K562 (cell line): ENCODE measurements at regions not wholly inside any gene's neighbourhood (a gene's known extent, or its start where the extent isn't known, plus 50 kb on each side); places are given as distances from the start of the nearest gene placed in this dataset.

ENCODE experiments used
- ATAC-seq: fragments of 200-7000 bp; cut with Tn5 transposase; 3 replicates; pipeline ENCODE4 v1.9.1; 2020; ENCODE audit warnings: moderate library complexity
- BruUV-seq: library from RNA; stranded (reverse); fragments of 400-500 nt; replicated peaks from 2 replicates; lab custom pipeline; 2021; lab: Mats Ljungman, UMichigan
- CTCF ChIA-PET: fragments of 300-600 bp; formaldehyde crosslinking; extraction: SDS; loops from one replicate; lab custom pipeline; 2021; ENCODE audit warnings: low intra/inter-chr PET ratio; lab: Yijun Ruan, JAX
- POLR2A ChIA-PET: fragments of 300-600, 350-650 bp; sonication (Branson Sonifier 250); formaldehyde crosslinking; extraction: SDS; loops from one replicate; lab custom pipeline; 2021; ENCODE audit warnings: antibody characterized with exemption, inconsistent platforms; lab: Yijun Ruan, JAX
- DNase-seq, 4 experiments: peaks; one replicate each; pipeline versions ENCODE4 v3.0.0 to v3.0.0-alpha.2; 2011 to 2018; ENCODE audit warnings: low spot score in 3 of 4, mixed read lengths in 3 of 4; ENCODE audit errors: extremely low read depth in 1 of 4
- FAIRE-seq: peaks from 2 replicates; lab custom pipeline; 2011; peaks lifted over from hg19 to GRCh38; lab: Jason Lieb, UNC
- H2AFZ ChIP-seq: 2 replicates; pipeline ENCODE4 v1.6.0; 2011; ENCODE audit warnings: low read depth, low read length, control low read depth, inconsistent platforms
- H3K27ac ChIP-seq: fragments of 200-600 bp; 3 replicates; pipeline ENCODE4 v1.8.0; 2011; ENCODE audit warnings: low read depth, mild to moderate bottlenecking, control low read depth, inconsistent platforms, low read length, moderate library complexity, mixed read lengths; ENCODE audit errors: extremely low read depth
- H3K27me3 ChIP-seq, 2 experiments: fragments of 300-600 bp in 1 of 2; 2 replicates in 1 of 2; 3 replicates in 1 of 2; pipeline versions ENCODE4 v1.6.0 to v1.8.0; 2011; ENCODE audit warnings: inconsistent platforms in 2 of 2, low read length in 2 of 2, mild to moderate bottlenecking in 1 of 2, mixed read lengths in 1 of 2, moderate library complexity in 1 of 2; ENCODE audit not compliant: control insufficient read depth in 2 of 2, insufficient read depth in 2 of 2
- H3K36me3 ChIP-seq: fragments of 300-600 bp; 3 replicates; pipeline ENCODE4 v1.8.0; 2011; ENCODE audit warnings: mild to moderate bottlenecking, low read length, inconsistent platforms; ENCODE audit not compliant: control insufficient read depth, insufficient read depth
- H3K4me1 ChIP-seq, 2 experiments: fragments of 200-600 bp in 1 of 2; replicated peaks in 1 of 2; 2 replicates in 1 of 2; 3 replicates in 1 of 2; pipeline versions ENCODE4 v1.5.1 to v1.8.0; 2011; ENCODE audit warnings: inconsistent platforms in 2 of 2, low read length in 2 of 2, mild to moderate bottlenecking in 1 of 2, mixed read lengths in 1 of 2, moderate library complexity in 1 of 2; ENCODE audit not compliant: control insufficient read depth in 2 of 2, insufficient read depth in 2 of 2
- H3K4me2 ChIP-seq: 2 replicates; pipeline ENCODE4 v1.6.1; 2011; ENCODE audit warnings: low read length, control low read depth, inconsistent platforms, mixed read lengths; ENCODE audit not compliant: insufficient read depth
- H3K4me3 ChIP-seq: fragments of 200-600 bp; sonication (generic), shearing (Covaris generic); 2 replicates; pipeline ENCODE4 v1.5.1; 2016; ENCODE audit warnings: control low read depth, inconsistent platforms
- H3K79me2 ChIP-seq: fragments of 200-600 bp; 3 replicates; pipeline ENCODE4 v1.8.0; 2011; ENCODE audit warnings: low read length, inconsistent platforms; ENCODE audit not compliant: control insufficient read depth, insufficient read depth
- H3K9ac ChIP-seq, 2 experiments: 2 replicates each; pipeline versions ENCODE4 v1.6.0 to v1.6.1; 2011; ENCODE audit warnings: low read depth in 2 of 2, low read length in 2 of 2, control low read depth in 1 of 2, inconsistent platforms in 1 of 2, mild to moderate bottlenecking in 1 of 2, mixed read lengths in 1 of 2; ENCODE audit not compliant: insufficient read depth in 1 of 2
- H3K9me1 ChIP-seq: one replicate; pipeline ENCODE4 v1.6.0; 2011; ENCODE audit warnings: inconsistent platforms, mild to moderate bottlenecking, low read length, moderate library complexity; ENCODE audit not compliant: control insufficient read depth, insufficient read depth
- H3K9me3 ChIP-seq: replicated peaks from 2 replicates; pipeline ENCODE4 v1.5.1; 2011; ENCODE audit warnings: low read depth, low read length, inconsistent platforms; ENCODE audit not compliant: control insufficient read depth, insufficient read depth
- H4K20me1 ChIP-seq: replicated peaks from 2 replicates; pipeline ENCODE4 v1.6.1; 2011; ENCODE audit warnings: low read length, inconsistent platforms, mixed read lengths; ENCODE audit not compliant: control insufficient read depth, insufficient read depth
- ASH1L ChIP-seq: fragments of 450-650 bp; IDR thresholded peaks from 2 replicates; pipeline ENCODE4 v1.6.1; 2018; ENCODE audit warnings: borderline replicate concordance, mild to moderate bottlenecking, low read depth; ENCODE audit not compliant: partially characterized antibody
- GMEB1 ChIP-seq: fragments of 250-450 bp; sonication (Bioruptor Pico); IDR thresholded peaks from 2 replicates; pipeline ENCODE4 v1.4.0; 2020; ENCODE audit warnings: mild to moderate bottlenecking
- POLR2H ChIP-seq: IDR thresholded peaks from 2 replicates; pipeline ENCODE4 v1.6.1; 2016; ENCODE audit warnings: missing genetic modification characterization, low read depth, mild to moderate bottlenecking, control low read depth, missing compliant biosample characterization, moderate library complexity
- SMAD3 ChIP-seq: fragments of 450-650 bp; formaldehyde crosslinking; conservative IDR thresholded peaks from 2 replicates; pipeline ENCODE4 v1.4.0; 2020; ENCODE audit warnings: mild to moderate bottlenecking
- TBP ChIP-seq: optimal IDR thresholded peaks from 2 replicates; pipeline ENCODE3; 2011; ENCODE audit warnings: low read depth, low read length, improper control_type of control experiment
- TCF7 ChIP-seq: sonication (generic); IDR thresholded peaks from 2 replicates; pipeline ENCODE4 v1.6.1; 2016; ENCODE audit warnings: antibody characterized with exemption, borderline replicate concordance
- TRIM24 ChIP-seq, 2 experiments: fragments of 450-650 bp; IDR thresholded peaks; 2 replicates each; pipeline ENCODE4 v1.6.1; 2016
- ZBTB1 ChIP-seq: sonication (generic); formaldehyde crosslinking; IDR thresholded peaks from 2 replicates; pipeline ENCODE4 v1.8.1; 2023; ENCODE audit warnings: missing genetic modification reagents, low read depth, mild to moderate bottlenecking, borderline replicate concordance
- ZNF316 ChIP-seq: fragments of 450-650 bp; IDR thresholded peaks from 2 replicates; pipeline ENCODE4 v1.6.1; 2016
- ZSCAN32 ChIP-seq: fragments of 450-650 bp; formaldehyde crosslinking; IDR thresholded peaks from 2 replicates; pipeline ENCODE4 v1.4.0; 2020; ENCODE audit warnings: mild to moderate bottlenecking, moderate library complexity
- WGBS: fragments of 100-300 bp; shearing (Covaris generic); methylation state at CpG from one replicate; pipeline ENCODE4 v1.1.6; 2016; ENCODE audit warnings: low coverage, mixed read lengths; ENCODE audit not compliant: insufficient coverage; ENCODE audit errors: missing lambda C conversion rate; 5-methylcytosine and 5-hydroxymethylcytosine counted together
- in situ Hi-C: fragments of 300-500 bp; cut with MboI; formaldehyde crosslinking; loops from 4 replicates; pipeline ENCODE4 v1.15.0; 2018; ENCODE audit warnings: inconsistent platforms, mixed read lengths
- intact Hi-C: fragments of 100-400 bp; cut with micrococcal nuclease; formaldehyde crosslinking; loops from 2 replicates; pipeline ENCODE4 v1.14.2; 2022
- TF ChIP-seq, protein P1 (sequence below): fragments of 250-450 bp; sonication (Bioruptor Pico); IDR thresholded peaks from 2 replicates; pipeline ENCODE4 v1.8.0; 2021; ENCODE audit warnings: moderate library complexity, mild to moderate bottlenecking, inconsistent platforms
- TF ChIP-seq, protein P2 (sequence below), 2 experiments: fragments of 450-650 bp in 1 of 2; sonication (generic) in 1 of 2; formaldehyde crosslinking; conservative IDR thresholded peaks; 2 replicates each; pipeline versions ENCODE4 v1.4.0 to v1.8.1; 2020 to 2022; ENCODE audit warnings: mild to moderate bottlenecking in 1 of 2, missing genetic modification reagents in 1 of 2

DNA sequence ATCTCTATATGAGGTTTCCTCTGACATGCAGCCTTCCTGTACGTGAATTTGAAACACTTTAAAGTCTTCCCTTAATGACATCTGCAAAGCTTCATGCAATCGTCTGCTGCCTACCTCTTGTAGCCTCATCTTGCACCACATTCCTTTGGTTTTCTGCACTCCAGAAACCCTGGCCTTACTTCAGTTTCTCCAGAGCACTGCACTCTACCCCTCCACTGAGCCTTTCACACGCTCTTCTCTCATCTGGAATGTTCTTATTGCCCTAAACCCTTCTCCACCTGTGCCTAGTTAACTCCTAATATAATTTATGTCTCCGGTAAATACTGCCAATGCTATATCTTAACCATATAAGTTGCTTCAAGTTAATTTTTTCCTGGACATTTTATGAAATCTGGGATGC lies 168.8 kb upstream of the SLC27A6 start:
- Histone ChIP-seq H3K4me3 (no peak overlapping the region), H3K36me3 (no peaks in the 10 kb centered on the region), H3K9me1 (no peaks in the 10 kb centered on the region), H3K27ac (no peak overlapping the region), H3K4me2 (no peak overlapping the region), H3K27me3 (no peaks in the 10 kb centered on the region), H3K9me3 (no peaks in the 10 kb centered on the region), H3K9ac (no peak overlapping the region), H3K79me2 (no peaks in the 10 kb centered on the region), H3K4me1 (no peaks in the 10 kb centered on the region), H2AFZ (no peak overlapping the region), H4K20me1 (no peaks in the 10 kb centered on the region)
- FAIRE-seq: no peak
- DNase-seq: no peak
- in situ Hi-C loops (no loop called here), intact Hi-C loops (no loop called here)
- whole genome bisulfite sequencing: 0% methylated on average over 4 of the region's 4 CpGs
- BruUV-seq: no TSS peak
- TF ChIP-seq ZBTB1 (CRISPR knock-in tag) (no peak), TRIM24 (IDR thresholded peaks at IDR 0.05) (no peak), ZSCAN32 (CRISPR knock-in tag) (no peak), TBP (no peak), POLR2H (tag) (no peak), ZNF316 (no peak), GMEB1 (CRISPR knock-in tag) (no peak), ASH1L (no peak), SMAD3 (CRISPR knock-in tag) (no peak), TCF7 (no peak)
- TF ChIP-seq, protein P1, sequence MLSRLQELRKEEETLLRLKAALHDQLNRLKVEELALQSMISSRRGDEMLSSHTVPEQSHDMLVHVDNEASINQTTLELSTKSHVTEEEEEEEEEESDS (CRISPR knock-in tag): no peak
- TF ChIP-seq, protein P2, sequence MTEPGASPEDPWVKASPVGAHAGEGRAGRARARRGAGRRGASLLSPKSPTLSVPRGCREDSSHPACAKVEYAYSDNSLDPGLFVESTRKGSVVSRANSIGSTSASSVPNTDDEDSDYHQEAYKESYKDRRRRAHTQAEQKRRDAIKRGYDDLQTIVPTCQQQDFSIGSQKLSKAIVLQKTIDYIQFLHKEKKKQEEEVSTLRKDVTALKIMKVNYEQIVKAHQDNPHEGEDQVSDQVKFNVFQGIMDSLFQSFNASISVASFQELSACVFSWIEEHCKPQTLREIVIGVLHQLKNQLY (CRISPR knock-in tag; conservative IDR thresholded peaks at IDR 0.05): no peak
- ChIA-PET CTCF (no interaction called here), POLR2A (no interaction called here)
- no peak for ATAC-seq
